ENCODE measurements at regions not wholly inside any gene's neighbourhood (a gene's known extent, or its start where the extent isn't known, plus 50 kb on each side); places are given as distances from the start of the nearest gene placed in this dataset.

DNA sequence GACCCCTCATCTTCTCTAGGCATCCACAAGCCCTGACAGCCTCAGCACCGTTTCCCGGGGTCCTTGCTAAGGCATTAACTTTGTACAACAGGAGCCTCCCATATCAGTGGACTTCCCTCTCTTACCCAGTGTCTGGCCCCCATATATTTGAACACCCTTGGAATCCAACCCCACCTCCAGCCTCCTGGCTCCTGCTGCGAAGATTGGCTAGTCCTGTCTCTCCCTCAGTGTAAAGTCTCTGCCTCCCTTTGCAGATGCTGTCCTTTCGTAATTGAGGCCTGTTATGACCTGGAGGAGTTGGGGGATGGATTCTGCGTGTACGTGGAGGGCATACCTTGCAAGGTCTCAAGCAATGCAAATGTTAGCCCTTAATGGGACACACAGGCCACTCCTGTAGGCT lies 413.7 kb downstream of the IRS2 start:
- TF ChIP-seq CBX3 (IDR thresholded peaks at IDR 0.05; ENCODE audit: low read depth): no peak
- no peak for TF ChIP-seq EZH2phosphoT487 (IDR thresholded peaks at IDR 0.05; ENCODE audit: borderline replicate concordance)
- TF ChIP-seq, protein P1, sequence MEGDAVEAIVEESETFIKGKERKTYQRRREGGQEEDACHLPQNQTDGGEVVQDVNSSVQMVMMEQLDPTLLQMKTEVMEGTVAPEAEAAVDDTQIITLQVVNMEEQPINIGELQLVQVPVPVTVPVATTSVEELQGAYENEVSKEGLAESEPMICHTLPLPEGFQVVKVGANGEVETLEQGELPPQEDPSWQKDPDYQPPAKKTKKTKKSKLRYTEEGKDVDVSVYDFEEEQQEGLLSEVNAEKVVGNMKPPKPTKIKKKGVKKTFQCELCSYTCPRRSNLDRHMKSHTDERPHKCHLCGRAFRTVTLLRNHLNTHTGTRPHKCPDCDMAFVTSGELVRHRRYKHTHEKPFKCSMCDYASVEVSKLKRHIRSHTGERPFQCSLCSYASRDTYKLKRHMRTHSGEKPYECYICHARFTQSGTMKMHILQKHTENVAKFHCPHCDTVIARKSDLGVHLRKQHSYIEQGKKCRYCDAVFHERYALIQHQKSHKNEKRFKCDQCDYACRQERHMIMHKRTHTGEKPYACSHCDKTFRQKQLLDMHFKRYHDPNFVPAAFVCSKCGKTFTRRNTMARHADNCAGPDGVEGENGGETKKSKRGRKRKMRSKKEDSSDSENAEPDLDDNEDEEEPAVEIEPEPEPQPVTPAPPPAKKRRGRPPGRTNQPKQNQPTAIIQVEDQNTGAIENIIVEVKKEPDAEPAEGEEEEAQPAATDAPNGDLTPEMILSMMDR (IDR thresholded peaks at IDR 0.05 in 2 of 3, conservative IDR thresholded peaks at IDR 0.05 in 1 of 3; ENCODE audit: borderline replicate concordance in 1 of 3, insufficient read depth in 1 of 3, low read depth in 2 of 3, low read length in 2 of 3): no peak
- TF ChIP-seq EZH2 (IDR thresholded peaks at IDR 0.05): no peak
- TF ChIP-seq, protein P2, sequence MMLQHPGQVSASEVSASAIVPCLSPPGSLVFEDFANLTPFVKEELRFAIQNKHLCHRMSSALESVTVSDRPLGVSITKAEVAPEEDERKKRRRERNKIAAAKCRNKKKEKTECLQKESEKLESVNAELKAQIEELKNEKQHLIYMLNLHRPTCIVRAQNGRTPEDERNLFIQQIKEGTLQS (IDR thresholded peaks at IDR 0.05): no peak
- TF ChIP-seq CEBPB (IDR thresholded peaks at IDR 0.05; ENCODE audit: low read depth): no peak
- no peak for TF ChIP-seq POLR2A (IDR thresholded peaks at IDR 0.05; ENCODE audit: borderline replicate concordance, extremely low read depth, insufficient read depth, insufficient read length)

Data from HCT116 (cell line).